GM12878 (cell line): ENCODE measurements at regions not wholly inside any gene's neighbourhood (a gene's known extent, or its start where the extent isn't known, plus 50 kb on each side); places are given as distances from the start of the nearest gene placed in this dataset.

Source experiments
- CREM ChIP-seq: IDR thresholded peaks from 2 replicates; pipeline ENCODE4 v1.6.1; 2014; ENCODE audit warnings: antibody characterized with exemption, low read depth
- CTCF ChIP-seq, 3 experiments: IDR thresholded peaks in 2 of 3; conservative IDR thresholded peaks in 1 of 3; 2 replicates each; pipeline ENCODE4 v1.5.1; 2011; ENCODE audit warnings: low read depth in 3 of 3, low read length in 3 of 3, mild to moderate bottlenecking in 3 of 3, control low read depth in 2 of 3, moderate library complexity in 2 of 3, inconsistent platforms in 1 of 3, mixed read lengths in 1 of 3; ENCODE audit not compliant: control insufficient read depth in 2 of 3, insufficient read depth in 1 of 3; ENCODE audit errors: extremely low read depth in 1 of 3
- MTA3 ChIP-seq: IDR thresholded peaks from 2 replicates; pipeline ENCODE4 v1.6.1; 2012; ENCODE audit warnings: low read length, inconsistent platforms, borderline replicate concordance
- NFIC ChIP-seq: IDR thresholded peaks from 2 replicates; pipeline ENCODE4 v1.6.1; 2012; ENCODE audit warnings: low read depth, mild to moderate bottlenecking, inconsistent platforms, low read length, moderate library complexity
- NR2C2 ChIP-seq: IDR thresholded peaks from 2 replicates; pipeline ENCODE4 v1.6.1; 2011; ENCODE audit warnings: borderline replicate concordance, low read depth; ENCODE audit not compliant: control insufficient read depth, insufficient read length
- SIN3A ChIP-seq: IDR thresholded peaks from 2 replicates; pipeline ENCODE4 v1.6.1; 2012; ENCODE audit warnings: low read depth, low read length, improper control_type of control experiment
- ZBED1 ChIP-seq: IDR thresholded peaks from 2 replicates; pipeline ENCODE4 v1.6.1; 2016; ENCODE audit warnings: borderline replicate concordance
- ZBTB40 ChIP-seq: fragments of 450-650 bp; IDR thresholded peaks from 2 replicates; pipeline ENCODE4 v1.6.1; 2016; ENCODE audit warnings: mild to moderate bottlenecking, moderate library complexity, borderline replicate concordance
- TF ChIP-seq, protein P1 (sequence below): IDR thresholded peaks from 2 replicates; pipeline ENCODE4 v1.6.1; 2011; ENCODE audit warnings: mild to moderate bottlenecking, low read depth, low read length, moderate library complexity; ENCODE audit not compliant: insufficient replicate concordance

- TF ChIP-seq SIN3A = no peak
- no peak for TF ChIP-seq ZBED1
- TF ChIP-seq ZBTB40 = no peak
- no peak for TF ChIP-seq NR2C2
- TF ChIP-seq CTCF (IDR thresholded peaks at IDR 0.05 in 2 of 3, conservative IDR thresholded peaks at IDR 0.05 in 1 of 3; ENCODE audit: control insufficient read depth in 2 of 3, extremely low read depth in 1 of 3, insufficient read depth in 1 of 3, low read depth in 3 of 3, low read length in 3 of 3) = no peak
- no peak for TF ChIP-seq CREM
- TF ChIP-seq MTA3 = no peak
- TF ChIP-seq, protein P1, sequence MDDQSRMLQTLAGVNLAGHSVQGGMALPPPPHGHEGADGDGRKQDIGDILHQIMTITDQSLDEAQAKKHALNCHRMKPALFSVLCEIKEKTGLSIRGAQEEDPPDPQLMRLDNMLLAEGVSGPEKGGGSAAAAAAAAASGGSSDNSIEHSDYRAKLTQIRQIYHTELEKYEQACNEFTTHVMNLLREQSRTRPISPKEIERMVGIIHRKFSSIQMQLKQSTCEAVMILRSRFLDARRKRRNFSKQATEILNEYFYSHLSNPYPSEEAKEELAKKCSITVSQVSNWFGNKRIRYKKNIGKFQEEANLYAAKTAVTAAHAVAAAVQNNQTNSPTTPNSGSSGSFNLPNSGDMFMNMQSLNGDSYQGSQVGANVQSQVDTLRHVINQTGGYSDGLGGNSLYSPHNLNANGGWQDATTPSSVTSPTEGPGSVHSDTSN = no peak
- no peak for TF ChIP-seq NFIC
These were observed 335.8 kb downstream of the PABPC4L start for GRCh38 chr4:133865612-133866327.
